K562 (cell line): ENCODE measurements at regions not wholly inside any gene's neighbourhood (a gene's known extent, or its start where the extent isn't known, plus 50 kb on each side); places are given as distances from the start of the nearest gene placed in this dataset.

Source experiments
- ATAC-seq: fragments of 200-7000 bp; cut with Tn5 transposase; 3 replicates; pipeline ENCODE4 v1.9.1; 2020; ENCODE audit warnings: moderate library complexity
- BruUV-seq: library from RNA; stranded (reverse); fragments of 400-500 nt; replicated peaks from 2 replicates; lab custom pipeline; 2021; lab: Mats Ljungman, UMichigan
- CTCF ChIA-PET: fragments of 300-600 bp; formaldehyde crosslinking; extraction: SDS; loops from one replicate; lab custom pipeline; 2021; ENCODE audit warnings: low intra/inter-chr PET ratio; lab: Yijun Ruan, JAX
- POLR2A ChIA-PET: fragments of 300-600, 350-650 bp; sonication (Branson Sonifier 250); formaldehyde crosslinking; extraction: SDS; loops from one replicate; lab custom pipeline; 2021; ENCODE audit warnings: antibody characterized with exemption, inconsistent platforms; lab: Yijun Ruan, JAX
- DNase-seq, 4 experiments: peaks; one replicate each; pipeline versions ENCODE4 v3.0.0 to v3.0.0-alpha.2; 2011 to 2018; ENCODE audit warnings: low spot score in 3 of 4, mixed read lengths in 3 of 4; ENCODE audit errors: extremely low read depth in 1 of 4
- FAIRE-seq: peaks from 2 replicates; lab custom pipeline; 2011; peaks lifted over from hg19 to GRCh38; lab: Jason Lieb, UNC
- H2AFZ ChIP-seq: 2 replicates; pipeline ENCODE4 v1.6.0; 2011; ENCODE audit warnings: low read depth, low read length, control low read depth, inconsistent platforms
- H3K27ac ChIP-seq: fragments of 200-600 bp; 3 replicates; pipeline ENCODE4 v1.8.0; 2011; ENCODE audit warnings: low read depth, mild to moderate bottlenecking, control low read depth, inconsistent platforms, low read length, moderate library complexity, mixed read lengths; ENCODE audit errors: extremely low read depth
- H3K27me3 ChIP-seq, 2 experiments: fragments of 300-600 bp in 1 of 2; 2 replicates in 1 of 2; 3 replicates in 1 of 2; pipeline versions ENCODE4 v1.6.0 to v1.8.0; 2011; ENCODE audit warnings: inconsistent platforms in 2 of 2, low read length in 2 of 2, mild to moderate bottlenecking in 1 of 2, mixed read lengths in 1 of 2, moderate library complexity in 1 of 2; ENCODE audit not compliant: control insufficient read depth in 2 of 2, insufficient read depth in 2 of 2
- H3K36me3 ChIP-seq: fragments of 300-600 bp; 3 replicates; pipeline ENCODE4 v1.8.0; 2011; ENCODE audit warnings: mild to moderate bottlenecking, low read length, inconsistent platforms; ENCODE audit not compliant: control insufficient read depth, insufficient read depth
- H3K4me1 ChIP-seq, 2 experiments: fragments of 200-600 bp in 1 of 2; replicated peaks in 1 of 2; 2 replicates in 1 of 2; 3 replicates in 1 of 2; pipeline versions ENCODE4 v1.5.1 to v1.8.0; 2011; ENCODE audit warnings: inconsistent platforms in 2 of 2, low read length in 2 of 2, mild to moderate bottlenecking in 1 of 2, mixed read lengths in 1 of 2, moderate library complexity in 1 of 2; ENCODE audit not compliant: control insufficient read depth in 2 of 2, insufficient read depth in 2 of 2
- H3K4me2 ChIP-seq: 2 replicates; pipeline ENCODE4 v1.6.1; 2011; ENCODE audit warnings: low read length, control low read depth, inconsistent platforms, mixed read lengths; ENCODE audit not compliant: insufficient read depth
- H3K4me3 ChIP-seq: fragments of 200-600 bp; sonication (generic), shearing (Covaris generic); 2 replicates; pipeline ENCODE4 v1.5.1; 2016; ENCODE audit warnings: control low read depth, inconsistent platforms
- H3K79me2 ChIP-seq: fragments of 200-600 bp; 3 replicates; pipeline ENCODE4 v1.8.0; 2011; ENCODE audit warnings: low read length, inconsistent platforms; ENCODE audit not compliant: control insufficient read depth, insufficient read depth
- H3K9ac ChIP-seq, 2 experiments: 2 replicates each; pipeline versions ENCODE4 v1.6.0 to v1.6.1; 2011; ENCODE audit warnings: low read depth in 2 of 2, low read length in 2 of 2, control low read depth in 1 of 2, inconsistent platforms in 1 of 2, mild to moderate bottlenecking in 1 of 2, mixed read lengths in 1 of 2; ENCODE audit not compliant: insufficient read depth in 1 of 2
- H3K9me1 ChIP-seq: one replicate; pipeline ENCODE4 v1.6.0; 2011; ENCODE audit warnings: inconsistent platforms, mild to moderate bottlenecking, low read length, moderate library complexity; ENCODE audit not compliant: control insufficient read depth, insufficient read depth
- H3K9me3 ChIP-seq: replicated peaks from 2 replicates; pipeline ENCODE4 v1.5.1; 2011; ENCODE audit warnings: low read depth, low read length, inconsistent platforms; ENCODE audit not compliant: control insufficient read depth, insufficient read depth
- H4K20me1 ChIP-seq: replicated peaks from 2 replicates; pipeline ENCODE4 v1.6.1; 2011; ENCODE audit warnings: low read length, inconsistent platforms, mixed read lengths; ENCODE audit not compliant: control insufficient read depth, insufficient read depth
- ATF2 ChIP-seq: sonication (generic); formaldehyde crosslinking; IDR thresholded peaks from 2 replicates; pipeline ENCODE4 v1.8.1; 2022; ENCODE audit warnings: missing genetic modification reagents
- BDP1 ChIP-seq: IDR thresholded peaks from 3 replicates; pipeline ENCODE4 v1.6.1; 2011; ENCODE audit not compliant: insufficient read length, insufficient read depth
- CBX1 ChIP-seq: sonication (generic); IDR thresholded peaks from 2 replicates; pipeline ENCODE4 v1.6.1; 2016; ENCODE audit warnings: antibody characterized with exemption, low read depth, mild to moderate bottlenecking
- CBX3 ChIP-seq, 2 experiments: IDR thresholded peaks; 1 replicate in 1 of 2; 2 replicates in 1 of 2; pipeline ENCODE4 v1.6.1; 2012; ENCODE audit warnings: inconsistent platforms in 2 of 2, low read length in 2 of 2, borderline replicate concordance in 1 of 2, control low read depth in 1 of 2
- CHD2 ChIP-seq: IDR thresholded peaks from 2 replicates; pipeline ENCODE4 v1.6.1; 2011; ENCODE audit warnings: low read depth, low read length
- HDAC6 ChIP-seq: IDR thresholded peaks from 2 replicates; pipeline ENCODE4 v1.6.1; 2012; ENCODE audit warnings: low read depth, mild to moderate bottlenecking, control low read depth, inconsistent platforms, low read length, moderate library complexity
- MED1 ChIP-seq: sonication (generic); formaldehyde crosslinking; IDR thresholded peaks from 2 replicates; pipeline ENCODE4 v1.8.1; 2023; ENCODE audit warnings: missing genetic modification reagents, borderline replicate concordance
- MXI1 ChIP-seq: IDR thresholded peaks from 2 replicates; pipeline ENCODE4 v1.6.1; 2011; ENCODE audit warnings: low read depth, mild to moderate bottlenecking, improper control_type of control experiment, low read length
- NCOA4 ChIP-seq: fragments of 450-650 bp; IDR thresholded peaks from 2 replicates; pipeline ENCODE4 v1.6.1; 2018; ENCODE audit warnings: mild to moderate bottlenecking; ENCODE audit not compliant: partially characterized antibody
- SNIP1 ChIP-seq: fragments of 450-650 bp; IDR thresholded peaks from 2 replicates; pipeline ENCODE4 v1.7.1; 2017; ENCODE audit warnings: low read depth, mild to moderate bottlenecking
- TCFL5 ChIP-seq: fragments of 250-450 bp; sonication (Bioruptor Pico); conservative IDR thresholded peaks from 2 replicates; pipeline ENCODE4 v1.6.1; 2021; ENCODE audit warnings: mild to moderate bottlenecking, moderate library complexity, matching md5 sums
- ZNF140 ChIP-seq: fragments of 250-450 bp; sonication (Bioruptor Pico); IDR thresholded peaks from 2 replicates; pipeline ENCODE4 v1.8.0; 2021; ENCODE audit warnings: moderate library complexity, mild to moderate bottlenecking, inconsistent platforms
- WGBS: fragments of 100-300 bp; shearing (Covaris generic); methylation state at CpG from one replicate; pipeline ENCODE4 v1.1.6; 2016; ENCODE audit warnings: low coverage, mixed read lengths; ENCODE audit not compliant: insufficient coverage; ENCODE audit errors: missing lambda C conversion rate; 5-methylcytosine and 5-hydroxymethylcytosine counted together
- in situ Hi-C: fragments of 300-500 bp; cut with MboI; formaldehyde crosslinking; loops from 4 replicates; pipeline ENCODE4 v1.15.0; 2018; ENCODE audit warnings: inconsistent platforms, mixed read lengths
- intact Hi-C: fragments of 100-400 bp; cut with micrococcal nuclease; formaldehyde crosslinking; loops from 2 replicates; pipeline ENCODE4 v1.14.2; 2022

- Histone ChIP-seq H3K9me3 (no peaks in the 10 kb centered on the region), H3K79me2 (no peaks in the 10 kb centered on the region), H3K27ac (no peak overlapping the region), H3K4me3 (no peak overlapping the region), H3K36me3 (no peaks in the 10 kb centered on the region)
- CTCF ChIA-PET: no interaction called here
- POLR2A ChIA-PET: no interaction called here
- no peak for DNase-seq
- in situ Hi-C loops: no loop called here
- TF ChIP-seq ATF2 (CRISPR knock-in tag) (no peak), MXI1 (no peak), MED1 (CRISPR knock-in tag) (no peak), NCOA4 (no peak), ZNF140 (no peak), CBX3 (IDR thresholded peaks at IDR 0.05; ENCODE audit: borderline replicate concordance in 1 of 2, low read length in 2 of 2) (no peak), CHD2 (no peak), SNIP1 (no peak), CBX1 (no peak), BDP1 (no peak), HDAC6 (no peak), TCFL5 (CRISPR knock-in tag) (no peak)
- TF ChIP-seq, all 486 proteins: peak for 0
- BruUV-seq: no TSS peak
- H4K20me1 ChIP-seq: no peaks in the 10 kb centered on the region
- ATAC-seq (no peak), FAIRE-seq (no peak)
- H3K27me3 ChIP-seq: no peaks in the 10 kb centered on the region
- H3K4me2 ChIP-seq: no peak overlapping the region
- H3K9ac ChIP-seq: no peak overlapping the region
- intact Hi-C loops: no loop called here
- H3K9me1 ChIP-seq: no peaks in the 10 kb centered on the region
- 0% methylated on average over 3 of the region's 3 CpGs for WGBS
- no peaks in the 10 kb centered on the region for H3K4me1 ChIP-seq
- H2AFZ ChIP-seq: no peak overlapping the region
Observed at GRCh38 chr1:168926236-168926635, 180.3 kb upstream of the ATP1B1 start.
